NCI-H510A treated with DMSO at 0.1 percent for 48 hours (cell line): ENCODE measurements at regions not wholly inside any gene's neighbourhood (a gene's known extent, or its start where the extent isn't known, plus 50 kb on each side); places are given as distances from the start of the nearest gene placed in this dataset.
A peak's percentile ranks its signal among the peaks of the same experiment; 100 is the strongest.

ENCODE experiments used
- DNase-seq: peaks from one replicate; lab custom pipeline; 2025; lab: John Stamatoyannopoulos, UW

- DNase-seq, result no peak
Measured at GRCh38 chr6:66814156-66814555, 1107.1 kb upstream of the EYS start.

- no peak for DNase-seq
Measured at GRCh38 chr6:66808771-66809170, 1101.7 kb upstream of the EYS start.

- peak; percentile 40 for DNase-seq
Measured at GRCh38 chr6:66796987-66797386, 1090.0 kb upstream of the EYS start.

GRCh38 chr6:66788579-66788978 lies 1081.6 kb upstream of the EYS start:
- no peak for DNase-seq

GRCh38 chr6:66772800-66773199 lies 1065.8 kb upstream of the EYS start:
- no peak for DNase-seq

GRCh38 chr6:66771626-66772025 lies 1064.6 kb upstream of the EYS start:
- DNase-seq, result no peak

- no peak for DNase-seq
Measured at GRCh38 chr6:66751630-66752029, 1044.6 kb upstream of the EYS start.

- DNase-seq, result no peak
Measured at GRCh38 chr6:66740346-66740745, 1033.3 kb upstream of the EYS start.

GRCh38 chr6:66735106-66735890 lies 1028.3 kb upstream of the EYS start:
- DNase-seq, result no peak

GRCh38 chr6:66731310-66731709 lies 1024.3 kb upstream of the EYS start:
- no peak for DNase-seq

- DNase-seq, result no peak
Measured at GRCh38 chr6:66725670-66726069, 1018.6 kb upstream of the EYS start.

- no peak for DNase-seq
Measured at GRCh38 chr6:66717801-66718200, 1010.8 kb upstream of the EYS start.

GRCh38 chr6:66699385-66699784 lies 992.4 kb upstream of the EYS start:
- no peak for DNase-seq

GRCh38 chr6:66689608-66690007 lies 982.6 kb upstream of the EYS start:
- DNase-seq, result no peak

- no peak for DNase-seq
Measured at GRCh38 chr6:66687611-66688140, 980.6 kb upstream of the EYS start.

GRCh38 chr6:66675906-66676305 lies 968.9 kb upstream of the EYS start:
- DNase-seq, result no peak

GRCh38 chr6:66664112-66664511 lies 957.1 kb upstream of the EYS start:
- DNase-seq, result no peak

- DNase-seq, result no peak
Measured at GRCh38 chr6:66662721-66663507, 955.9 kb upstream of the EYS start.

- DNase-seq, result peak; percentile 5
Measured at GRCh38 chr6:66662196-66662595, 955.2 kb upstream of the EYS start.

GRCh38 chr6:66655420-66655819 lies 948.4 kb upstream of the EYS start:
- DNase-seq, result no peak

GRCh38 chr6:66638518-66638917 lies 931.5 kb upstream of the EYS start:
- DNase-seq, result no peak

GRCh38 chr6:66638099-66638498 lies 931.1 kb upstream of the EYS start:
- no peak for DNase-seq

- DNase-seq, result no peak
Measured at GRCh38 chr6:66628917-66629316, 921.9 kb upstream of the EYS start.
